ENCODE measurements at regions not wholly inside any gene's neighbourhood (a gene's known extent, or its start where the extent isn't known, plus 50 kb on each side); places are given as distances from the start of the nearest gene placed in this dataset.

GRCh38 chr6:127022302-127022701 lies 96.2 kb upstream of the RSPO3 start:
- Histone ChIP-seq H3K4me2 (ENCODE audit: low read length) (no peak overlapping the region), H4K20me1 (ENCODE audit: insufficient read depth, low read length) (no peaks in the 10 kb centered on the region), H3K4me3 (ENCODE audit: insufficient read depth, low read depth, low read length) (no peak overlapping the region), H2AFZ (ENCODE audit: low read depth, low read length) (no peak overlapping the region), H3K4me1 (ENCODE audit: insufficient read depth, low read length) (no peaks in the 10 kb centered on the region), H3K36me3 (ENCODE audit: insufficient read depth, low read length) (no peaks in the 10 kb centered on the region), H3K27me3 (ENCODE audit: insufficient read depth, low read length) (no peaks in the 10 kb centered on the region), H3K9me3 (ENCODE audit: insufficient read depth, low read depth, low read length) (no peaks in the 10 kb centered on the region), H3K79me2 (ENCODE audit: insufficient read depth, low read length) (no peaks in the 10 kb centered on the region), H3K9ac (ENCODE audit: low read length) (no peak overlapping the region), H3K27ac (ENCODE audit: low read depth, low read length) (no peak overlapping the region)
- no peak for TF ChIP-seq CTCF (IDR thresholded peaks at IDR 0.05; ENCODE audit: insufficient read depth, low read depth, low read length)
- TF ChIP-seq EZH2 (IDR thresholded peaks at IDR 0.05; ENCODE audit: insufficient read depth, low read length) = no peak
- H3K27ac Mint-ChIP-seq (ENCODE audit: unreplicated experiment) = no peak overlapping the region
- no peak for DNase-seq (ENCODE audit: low read depth)
- no peaks in the 10 kb centered on the region for H3K9me3 Mint-ChIP-seq (ENCODE audit: unreplicated experiment)
- no peak overlapping the region for H3K4me3 Mint-ChIP-seq (ENCODE audit: unreplicated experiment)
- FAIRE-seq = no peak
- H3K4me1 Mint-ChIP-seq (ENCODE audit: low read depth, unreplicated experiment) = peaks cover 9% of the 10 kb centered on the region
- H3K27me3 Mint-ChIP-seq (ENCODE audit: low read depth, unreplicated experiment) = no peaks in the 10 kb centered on the region
- H3K36me3 Mint-ChIP-seq (ENCODE audit: low read depth, unreplicated experiment) = no peaks in the 10 kb centered on the region

GRCh38 chr6:127023001-127023778 lies 95.3 kb upstream of the RSPO3 start:
- no peak overlapping the region for H3K4me3 ChIP-seq (ENCODE audit: insufficient read depth, low read depth, low read length)
- H3K27me3 ChIP-seq (ENCODE audit: insufficient read depth, low read length) = no peaks in the 10 kb centered on the region
- no peak overlapping the region for H3K27ac ChIP-seq (ENCODE audit: low read depth, low read length)
- Mint-ChIP-seq H3K36me3 (ENCODE audit: low read depth, unreplicated experiment) (no peaks in the 10 kb centered on the region), H3K9me3 (ENCODE audit: unreplicated experiment) (no peaks in the 10 kb centered on the region), H3K27me3 (ENCODE audit: low read depth, unreplicated experiment) (no peaks in the 10 kb centered on the region), H3K4me1 (ENCODE audit: low read depth, unreplicated experiment) (peaks cover 9% of the 10 kb centered on the region), H3K4me3 (ENCODE audit: unreplicated experiment) (no peak overlapping the region), H3K27ac (ENCODE audit: unreplicated experiment) (no peak overlapping the region)
- no peaks in the 10 kb centered on the region for H3K36me3 ChIP-seq (ENCODE audit: insufficient read depth, low read length)
- no peak overlapping the region for H3K9ac ChIP-seq (ENCODE audit: low read length)
- H3K79me2 ChIP-seq (ENCODE audit: insufficient read depth, low read length) = no peaks in the 10 kb centered on the region
- H2AFZ ChIP-seq (ENCODE audit: low read depth, low read length) = no peak overlapping the region
- TF ChIP-seq EZH2 (IDR thresholded peaks at IDR 0.05; ENCODE audit: insufficient read depth, low read length) = no peak
- no peak for TF ChIP-seq CTCF (IDR thresholded peaks at IDR 0.05; ENCODE audit: insufficient read depth, low read depth, low read length)
- no peak for DNase-seq (ENCODE audit: low read depth)
- H3K4me2 ChIP-seq (ENCODE audit: low read length) = no peak overlapping the region
- FAIRE-seq = no peak
- no peaks in the 10 kb centered on the region for H3K9me3 ChIP-seq (ENCODE audit: insufficient read depth, low read depth, low read length)
- H3K4me1 ChIP-seq (ENCODE audit: insufficient read depth, low read length) = no peaks in the 10 kb centered on the region
- no peaks in the 10 kb centered on the region for H4K20me1 ChIP-seq (ENCODE audit: insufficient read depth, low read length)

- H3K9me3 Mint-ChIP-seq (ENCODE audit: unreplicated experiment) = no peaks in the 10 kb centered on the region
- Histone ChIP-seq H3K79me2 (ENCODE audit: insufficient read depth, low read length) (no peaks in the 10 kb centered on the region), H3K4me3 (ENCODE audit: insufficient read depth, low read depth, low read length) (no peak overlapping the region), H2AFZ (ENCODE audit: low read depth, low read length) (no peak overlapping the region), H3K9ac (ENCODE audit: low read length) (no peak overlapping the region), H3K4me2 (ENCODE audit: low read length) (no peak overlapping the region), H3K9me3 (ENCODE audit: insufficient read depth, low read depth, low read length) (no peaks in the 10 kb centered on the region), H4K20me1 (ENCODE audit: insufficient read depth, low read length) (no peaks in the 10 kb centered on the region), H3K4me1 (ENCODE audit: insufficient read depth, low read length) (no peaks in the 10 kb centered on the region), H3K27ac (ENCODE audit: low read depth, low read length) (no peak overlapping the region), H3K27me3 (ENCODE audit: insufficient read depth, low read length) (no peaks in the 10 kb centered on the region), H3K36me3 (ENCODE audit: insufficient read depth, low read length) (no peaks in the 10 kb centered on the region)
- DNase-seq (ENCODE audit: low read depth) = peak; percentile 10
- TF ChIP-seq EZH2 (IDR thresholded peaks at IDR 0.05; ENCODE audit: insufficient read depth, low read length) = no peak
- TF ChIP-seq CTCF (IDR thresholded peaks at IDR 0.05; ENCODE audit: insufficient read depth, low read depth, low read length) = no peak
- no peak for FAIRE-seq
- H3K27ac Mint-ChIP-seq (ENCODE audit: unreplicated experiment) = peak overlapping the region; percentile 10
- H3K4me1 Mint-ChIP-seq (ENCODE audit: low read depth, unreplicated experiment) = peaks cover 13% of the 10 kb centered on the region
- H3K36me3 Mint-ChIP-seq (ENCODE audit: low read depth, unreplicated experiment) = no peaks in the 10 kb centered on the region
- H3K4me3 Mint-ChIP-seq (ENCODE audit: unreplicated experiment) = no peak overlapping the region
- H3K27me3 Mint-ChIP-seq (ENCODE audit: low read depth, unreplicated experiment) = no peaks in the 10 kb centered on the region
Measured at GRCh38 chr6:127026247-127026646, 92.2 kb upstream of the RSPO3 start.
